ENCODE measurements at regions not wholly inside any gene's neighbourhood (a gene's known extent, or its start where the extent isn't known, plus 50 kb on each side); places are given as distances from the start of the nearest gene placed in this dataset.
A peak's percentile ranks its signal among the peaks of the same experiment; 100 is the strongest.

DNA sequence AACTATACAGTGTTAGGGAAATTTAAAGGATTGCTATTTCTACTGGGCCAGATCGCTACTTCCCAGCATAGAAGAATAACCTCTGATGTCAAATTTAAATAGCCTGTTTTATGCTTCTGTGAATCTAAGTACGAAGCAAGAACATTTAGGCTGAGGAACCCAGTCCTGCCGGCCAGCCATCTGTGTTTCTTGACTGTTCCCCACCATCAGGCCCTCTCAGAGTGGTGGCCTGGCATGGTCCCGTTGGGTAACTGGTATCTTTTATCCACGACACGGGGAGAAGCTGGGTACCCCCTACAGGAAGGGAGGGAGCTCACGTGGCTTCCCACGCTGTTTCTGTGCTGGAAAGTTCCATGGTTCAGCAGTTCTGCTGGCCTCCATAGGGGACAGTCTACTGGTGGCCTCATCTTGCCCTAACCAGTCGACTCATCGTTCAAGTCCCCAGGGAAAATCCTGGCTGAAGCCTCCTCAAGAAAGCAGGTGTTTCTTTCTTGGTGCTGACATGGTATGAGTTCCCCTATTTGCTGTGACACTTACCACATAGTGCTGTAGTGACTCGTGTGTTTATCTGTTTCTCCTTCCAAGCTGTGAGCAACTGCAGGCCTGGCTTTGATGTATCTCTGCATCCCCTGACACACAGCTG lies 201.7 kb upstream of the NLRP1 start:
- Histone ChIP-seq H3K36me3 (ENCODE audit: control insufficient read depth, insufficient read depth, low read length) (no peaks in the 10 kb centered on the region), H4K20me1 (ENCODE audit: insufficient read depth, low read length) (no peaks in the 10 kb centered on the region), H4K5ac (ENCODE audit: low read depth, low read length) (no peak overlapping the region), H3K4me1 (ENCODE audit: control insufficient read depth, insufficient read depth, low read length) (peaks cover 2% of the 10 kb centered on the region; the same call in 1 of the 2 replicates), H3K18ac (ENCODE audit: low read depth, low read length) (peak overlapping the region; percentile 32; the same call in 1 of the 2 replicates), H3K79me1 (ENCODE audit: low read depth in 1 of 2, low read length in 2 of 2) (no peaks in the 10 kb centered on the region), H2AK5ac (ENCODE audit: low read depth, low read length) (peak overlapping the region; percentile 61), H3K27me3 (ENCODE audit: control insufficient read depth, insufficient read depth, low read length) (no peaks in the 10 kb centered on the region), H2AK9ac (replicated peaks; ENCODE audit: low read depth, low read length, poor library complexity) (peak overlapping the region; percentile 79), H2BK20ac (ENCODE audit: low read depth, low read length) (peak overlapping the region; percentile 84; the same call in 1 of the 2 replicates), H2BK120ac (ENCODE audit: low read depth, low read length) (peak overlapping the region; percentile 74), H3K4ac (ENCODE audit: low read depth, low read length) (peak overlapping the region; percentile 44), H3K9ac (ENCODE audit: low read depth, low read length) (no peak overlapping the region), H3K4me2 (ENCODE audit: low read depth, low read length) (no peak overlapping the region), H4K91ac (ENCODE audit: insufficient read depth, low read depth, low read length) (peak overlapping the region; percentile 71), H3K14ac (replicated peaks; ENCODE audit: low read depth, low read length) (peak overlapping the region; percentile 12; the same call in 1 of the 2 replicates), H3K9me1 (ENCODE audit: insufficient read depth, low read length) (peaks cover 3% of the 10 kb centered on the region; the same call in 1 of the 2 replicates), H2BK5ac (ENCODE audit: low read depth, low read length, poor library complexity, severe bottlenecking) (peak overlapping the region; percentile 86), H3K56ac (ENCODE audit: extremely low read depth, insufficient read depth, low read length) (no peak overlapping the region; the same call in 1 of the 2 replicates), H3K27ac (ENCODE audit: insufficient read depth, low read length) (peak overlapping the region; percentile 4; the same call in 1 of the 2 replicates), H2BK15ac (ENCODE audit: low read depth, low read length) (0 out of 3 replicates have a peak overlapping the region, but pooled peaks have one; percentile 13), H2AFZ (replicated peaks; ENCODE audit: low read length, poor library complexity) (peak overlapping the region; percentile 16), H3K9me3 (ENCODE audit: control insufficient read depth, insufficient read depth, low read length) (peaks cover 4% of the 10 kb centered on the region; the same call in 1 of the 2 replicates), H3K23ac (ENCODE audit: low read depth, low read length) (peak overlapping the region; percentile 37; the same call in 1 of the 2 replicates), H4K8ac (ENCODE audit: low read depth in 2 of 2, low read length in 2 of 2) (peak overlapping the region; percentile 19 to 41; a peak in 3 of 4 replicates), H3K4me3 (ENCODE audit: insufficient read depth, low read depth, low read length) (no peak overlapping the region)
- ATAC-seq (ENCODE audit: low read depth) (peak; percentile 65), DNase-seq (peak; percentile 91)
- intact Hi-C loops (cut with micrococcal nuclease) = no loop called here
- ChIA-PET CTCF (interaction anchor here (0.6 to 1.2 kb wide), 4 partner anchors 9 to 22 kb away, joined by 3 to 6 read pairs (median 4); no protein-coding TSS in a partner anchor), POLR2A (ENCODE audit: unreplicated experiment) (no interaction called here)
- no TSS peak for BruUV-seq (replicated peaks)
- in situ Hi-C loops (cut with MboI; ENCODE audit: low sequenced_read_pairs) = no loop called here
- WGBS, 2 experiments (ENCODE audit: extremely low coverage in 2 of 2, insufficient read length in 1 of 2) = 64% methylated on average over 4 of the region's 11 CpGs; no CpG with 5 or more reads in 1 of the 2 experiments
- TF ChIP-seq RAD21 (IDR thresholded peaks at IDR 0.05; ENCODE audit: low read length) (no peak), FOS (IDR thresholded peaks at IDR 0.05; ENCODE audit: low read depth, low read length) (peak; percentile 49), MXI1 (IDR thresholded peaks at IDR 0.05; ENCODE audit: borderline replicate concordance, low read depth, low read length) (no peak), RCOR1 (IDR thresholded peaks at IDR 0.05; ENCODE audit: insufficient replicate concordance, low read length) (peak; percentile 88), MAZ (IDR thresholded peaks at IDR 0.05; ENCODE audit: borderline replicate concordance, low read depth, low read length) (no peak), CHD1 (IDR thresholded peaks at IDR 0.05; ENCODE audit: low read depth, low read length) (no peak), MAFK (IDR thresholded peaks at IDR 0.05; ENCODE audit: low read depth, low read length) (peak; percentile 44; the same call in 1 of the 2 replicates), CEBPB (IDR thresholded peaks at IDR 0.05; ENCODE audit: low read depth, low read length) (no peak), BHLHE40 (IDR thresholded peaks at IDR 0.05; ENCODE audit: low read depth, low read length) (peak; percentile 56), NFE2L2 (IDR thresholded peaks at IDR 0.05; ENCODE audit: low read depth, low read length) (0 out of 2 replicates have a peak, but pooled peaks have one; percentile 9), SMC3 (IDR thresholded peaks at IDR 0.05; ENCODE audit: low read depth, low read length) (peak; percentile 7; the same call in 1 of the 2 replicates)
- TF ChIP-seq, protein P1, sequence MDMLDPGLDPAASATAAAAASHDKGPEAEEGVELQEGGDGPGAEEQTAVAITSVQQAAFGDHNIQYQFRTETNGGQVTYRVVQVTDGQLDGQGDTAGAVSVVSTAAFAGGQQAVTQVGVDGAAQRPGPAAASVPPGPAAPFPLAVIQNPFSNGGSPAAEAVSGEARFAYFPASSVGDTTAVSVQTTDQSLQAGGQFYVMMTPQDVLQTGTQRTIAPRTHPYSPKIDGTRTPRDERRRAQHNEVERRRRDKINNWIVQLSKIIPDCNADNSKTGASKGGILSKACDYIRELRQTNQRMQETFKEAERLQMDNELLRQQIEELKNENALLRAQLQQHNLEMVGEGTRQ (IDR thresholded peaks at IDR 0.05; ENCODE audit: low read depth, low read length) = no peak
- TF ChIP-seq, protein P2, sequence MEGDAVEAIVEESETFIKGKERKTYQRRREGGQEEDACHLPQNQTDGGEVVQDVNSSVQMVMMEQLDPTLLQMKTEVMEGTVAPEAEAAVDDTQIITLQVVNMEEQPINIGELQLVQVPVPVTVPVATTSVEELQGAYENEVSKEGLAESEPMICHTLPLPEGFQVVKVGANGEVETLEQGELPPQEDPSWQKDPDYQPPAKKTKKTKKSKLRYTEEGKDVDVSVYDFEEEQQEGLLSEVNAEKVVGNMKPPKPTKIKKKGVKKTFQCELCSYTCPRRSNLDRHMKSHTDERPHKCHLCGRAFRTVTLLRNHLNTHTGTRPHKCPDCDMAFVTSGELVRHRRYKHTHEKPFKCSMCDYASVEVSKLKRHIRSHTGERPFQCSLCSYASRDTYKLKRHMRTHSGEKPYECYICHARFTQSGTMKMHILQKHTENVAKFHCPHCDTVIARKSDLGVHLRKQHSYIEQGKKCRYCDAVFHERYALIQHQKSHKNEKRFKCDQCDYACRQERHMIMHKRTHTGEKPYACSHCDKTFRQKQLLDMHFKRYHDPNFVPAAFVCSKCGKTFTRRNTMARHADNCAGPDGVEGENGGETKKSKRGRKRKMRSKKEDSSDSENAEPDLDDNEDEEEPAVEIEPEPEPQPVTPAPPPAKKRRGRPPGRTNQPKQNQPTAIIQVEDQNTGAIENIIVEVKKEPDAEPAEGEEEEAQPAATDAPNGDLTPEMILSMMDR (conservative IDR thresholded peaks at IDR 0.05; ENCODE audit: low read depth, low read length) = peak; percentile 27; the same call in 1 of the 2 replicates
- dilution Hi-C loops (cut with HindIII; ENCODE audit: low sequenced_read_pairs, unreplicated experiment) = no loop called here
